Gastroesophageal sphincter (tissue), 4 donors: ENCODE measurements at regions not wholly inside any gene's neighbourhood (a gene's known extent, or its start where the extent isn't known, plus 50 kb on each side); places are given as distances from the start of the nearest gene placed in this dataset.

Experiments
- ATAC-seq: fragments of 150-250 bp; one replicate; pipeline ENCODE4 v1.9.1; 2016; ENCODE audit warnings: mild to moderate bottlenecking, moderate library complexity
- H3K27ac ChIP-seq, 4 donors: fragments of 200-600 bp; sonication (generic) in 3 of 4; 1 replicate in 3 of 4; 2 replicates in 1 of 4; pipeline ENCODE4 v1.5.1; 2016 to 2019
- H3K27me3 ChIP-seq: fragments of 200-600 bp; sonication (generic); one replicate; pipeline ENCODE4 v1.5.1; 2019
- H3K36me3 ChIP-seq, 2 donors: fragments of 200-600 bp; sonication (generic); one replicate each; pipeline ENCODE4 v1.5.1; 2019; ENCODE audit warnings: control low read depth in 1 of 2
- H3K4me1 ChIP-seq, 3 donors: fragments of 200-600 bp; sonication (generic); 1 replicate in 2 of 3; 2 replicates in 1 of 3; pipeline ENCODE4 v1.5.1; 2016 to 2019; ENCODE audit warnings: control low read depth in 2 of 3
- H3K4me3 ChIP-seq, 2 donors: fragments of 200-600 bp; sonication (generic); one replicate each; pipeline ENCODE4 v1.5.1; 2019; ENCODE audit warnings: mild to moderate bottlenecking in 1 of 2, moderate library complexity in 1 of 2
- H3K9me3 ChIP-seq, 3 donors: fragments of 200-600 bp; sonication (generic); one replicate each; pipeline ENCODE4 v1.5.1; 2017 to 2019; ENCODE audit warnings: control low read depth in 2 of 3
- EP300 ChIP-seq: sonication (generic); formaldehyde crosslinking; IDR thresholded peaks from one replicate; pipeline ENCODE4 v1.6.1; 2017; ENCODE audit warnings: antibody characterized with exemption, mild to moderate bottlenecking
- POLR2A ChIP-seq, 2 donors: fragments of 450-650 bp; IDR thresholded peaks; one replicate each; pipeline ENCODE4 v1.6.1; 2017; ENCODE audit warnings: antibody characterized with exemption in 2 of 2, mild to moderate bottlenecking in 2 of 2, moderate library complexity in 1 of 2
- POLR2AphosphoS5 ChIP-seq: sonication (generic); formaldehyde crosslinking; IDR thresholded peaks from one replicate; pipeline ENCODE4 v1.6.1; 2017; ENCODE audit warnings: antibody characterized with exemption
- WGBS, 2 donors: methylation state at CpG; one replicate each; pipeline ENCODE4 v1.1.5; 2018; ENCODE audit warnings: low coverage in 1 of 2; 5-methylcytosine and 5-hydroxymethylcytosine counted together
- TF ChIP-seq, protein P1 (sequence below), 4 experiments: fragments of 200-600 bp in 2 of 4; fragments of 450-650 bp in 2 of 4; sonication (generic) in 1 of 4; IDR thresholded peaks; one replicate each; pipeline ENCODE4 v1.5.1; 2017 to 2019; ENCODE audit warnings: antibody characterized with exemption in 4 of 4, mild to moderate bottlenecking in 2 of 4, moderate library complexity in 2 of 4

DNA sequence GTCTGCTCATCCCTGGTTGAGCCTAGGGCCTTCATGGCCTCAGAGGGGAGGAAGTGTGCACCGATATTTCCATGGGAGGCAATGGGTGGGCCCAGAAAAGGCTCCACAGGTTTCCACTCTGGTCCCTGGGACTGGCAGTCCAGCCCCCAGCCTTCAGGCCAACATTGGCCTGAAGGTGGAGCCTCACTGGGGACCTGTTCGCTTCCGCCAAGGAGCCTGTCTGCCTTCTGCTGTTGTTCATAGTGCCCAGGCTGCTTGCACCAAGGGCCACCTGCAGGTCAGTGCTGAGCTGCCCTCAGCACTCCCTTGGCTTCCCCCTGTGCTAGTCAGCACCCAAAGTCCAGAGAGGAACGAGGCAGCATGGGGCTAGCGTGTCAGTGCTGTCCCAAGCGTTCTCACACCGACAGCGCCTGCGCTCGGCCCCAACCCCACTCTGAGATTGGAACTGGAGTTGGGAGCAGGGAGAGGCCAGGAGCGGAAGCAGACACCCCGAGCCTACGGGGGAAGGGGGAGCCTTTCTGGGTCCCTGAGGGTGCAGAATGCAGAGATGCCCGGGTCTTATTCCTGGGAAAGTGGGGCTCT is 720.7 kb downstream of the PCDH18 start:
- H3K4me3 ChIP-seq: no peak overlapping the region
- no peaks in the 10 kb centered on the region for H3K36me3 ChIP-seq
- no peaks in the 10 kb centered on the region for H3K4me1 ChIP-seq
- H3K9me3 ChIP-seq: peaks cover 0 to 4% (median 0%) of the 10 kb centered on the region in 3 donors
- TF ChIP-seq, protein P1, sequence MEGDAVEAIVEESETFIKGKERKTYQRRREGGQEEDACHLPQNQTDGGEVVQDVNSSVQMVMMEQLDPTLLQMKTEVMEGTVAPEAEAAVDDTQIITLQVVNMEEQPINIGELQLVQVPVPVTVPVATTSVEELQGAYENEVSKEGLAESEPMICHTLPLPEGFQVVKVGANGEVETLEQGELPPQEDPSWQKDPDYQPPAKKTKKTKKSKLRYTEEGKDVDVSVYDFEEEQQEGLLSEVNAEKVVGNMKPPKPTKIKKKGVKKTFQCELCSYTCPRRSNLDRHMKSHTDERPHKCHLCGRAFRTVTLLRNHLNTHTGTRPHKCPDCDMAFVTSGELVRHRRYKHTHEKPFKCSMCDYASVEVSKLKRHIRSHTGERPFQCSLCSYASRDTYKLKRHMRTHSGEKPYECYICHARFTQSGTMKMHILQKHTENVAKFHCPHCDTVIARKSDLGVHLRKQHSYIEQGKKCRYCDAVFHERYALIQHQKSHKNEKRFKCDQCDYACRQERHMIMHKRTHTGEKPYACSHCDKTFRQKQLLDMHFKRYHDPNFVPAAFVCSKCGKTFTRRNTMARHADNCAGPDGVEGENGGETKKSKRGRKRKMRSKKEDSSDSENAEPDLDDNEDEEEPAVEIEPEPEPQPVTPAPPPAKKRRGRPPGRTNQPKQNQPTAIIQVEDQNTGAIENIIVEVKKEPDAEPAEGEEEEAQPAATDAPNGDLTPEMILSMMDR (IDR thresholded peaks at IDR 0.05): no peak
- TF ChIP-seq POLR2A (IDR thresholded peaks at IDR 0.05) (no peak), EP300 (no peak), POLR2AphosphoS5 (no peak)
- no peaks in the 10 kb centered on the region for H3K27me3 ChIP-seq
- no peak for ATAC-seq
- H3K27ac ChIP-seq: no peak overlapping the region
- 95% methylated on average over 8 of the region's 14 CpGs; no CpG with 5 or more reads in 1 of the 2 donors for WGBS, 2 donors

DNA sequence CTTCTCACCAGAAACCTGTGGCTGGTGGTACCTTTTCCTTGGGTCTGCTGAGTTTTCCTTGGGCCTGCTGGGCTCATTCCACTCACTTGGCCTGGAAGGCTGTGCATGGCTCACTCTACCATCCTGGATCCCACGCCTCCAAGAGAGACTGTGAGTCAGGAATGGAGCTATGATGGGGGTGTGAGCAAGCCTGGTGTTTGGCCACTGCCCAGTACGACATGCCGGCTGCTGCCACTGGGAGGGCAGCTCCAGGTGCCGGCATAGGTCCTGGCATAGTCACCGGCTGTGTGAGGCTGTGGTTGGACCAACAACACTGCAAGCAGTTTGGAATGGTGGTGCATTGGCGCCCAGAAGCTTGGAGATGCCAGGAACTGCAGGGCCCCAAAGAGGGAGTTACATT is 721.7 kb downstream of the PCDH18 start:
- TF ChIP-seq, protein P1 (IDR thresholded peaks at IDR 0.05): no peak
- TF ChIP-seq POLR2AphosphoS5: no peak
- H3K9me3 ChIP-seq: peaks cover 0 to 4% (median 0%) of the 10 kb centered on the region in 3 donors
- no peak overlapping the region for H3K27ac ChIP-seq
- no peak for ATAC-seq
- H3K4me1 ChIP-seq: no peaks in the 10 kb centered on the region
- 83% methylated on average over 1 of the region's 6 CpGs; no CpG with 5 or more reads in 1 of the 2 donors for WGBS, 2 donors
- no peak overlapping the region for H3K4me3 ChIP-seq
- H3K36me3 ChIP-seq: no peaks in the 10 kb centered on the region
- H3K27me3 ChIP-seq: no peaks in the 10 kb centered on the region

DNA sequence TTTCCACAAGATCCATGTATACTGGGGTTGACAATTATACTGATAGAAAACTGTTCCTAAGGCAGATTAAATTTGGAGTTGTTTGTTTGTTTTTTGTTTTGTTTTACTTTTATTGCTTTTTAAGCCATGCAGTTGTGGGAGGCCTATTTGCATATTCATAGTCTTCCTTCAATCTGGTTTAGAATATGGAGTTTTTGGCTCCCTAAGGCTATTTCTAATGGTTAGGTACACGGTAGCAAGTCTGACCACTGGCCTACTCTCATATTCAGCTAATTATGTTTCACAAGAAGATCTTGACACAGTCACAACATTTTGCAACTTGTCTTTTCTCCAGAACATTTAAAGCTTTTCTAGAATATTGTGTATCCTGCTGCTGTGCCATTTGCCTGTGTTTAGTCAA is 725.5 kb downstream of the PCDH18 start:
- WGBS, 2 donors: 86 to 93% methylated on average over 1 of the region's 1 CpG
- Histone ChIP-seq H3K9me3 (no peaks in the 10 kb centered on the region), H3K4me3 (no peak overlapping the region), H3K27me3 (no peaks in the 10 kb centered on the region), H3K4me1 (no peaks in the 10 kb centered on the region), H3K36me3 (no peaks in the 10 kb centered on the region), H3K27ac (no peak overlapping the region)
- no peak for ATAC-seq
- no peak for TF ChIP-seq POLR2AphosphoS5

DNA sequence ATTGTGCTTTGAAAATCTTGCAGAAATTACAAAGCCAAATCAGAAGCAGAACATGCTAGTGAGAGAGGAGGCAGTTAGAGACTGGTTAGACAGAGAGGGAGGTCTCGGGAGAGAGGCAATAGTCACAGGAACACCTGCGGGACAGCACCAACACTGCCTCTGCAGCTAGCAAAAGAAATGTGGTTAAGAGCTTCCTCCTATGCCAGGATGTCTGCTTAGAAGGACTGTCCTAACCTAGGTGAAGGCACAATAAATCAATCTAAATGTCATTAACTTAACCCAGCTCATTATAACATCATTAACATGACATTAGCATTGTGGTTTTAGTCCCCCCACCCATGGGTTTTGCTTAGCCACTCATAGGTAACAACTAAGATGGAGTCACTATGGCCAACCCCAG is 726.7 kb downstream of the PCDH18 start:
- TF ChIP-seq POLR2A (IDR thresholded peaks at IDR 0.05): no peak
- TF ChIP-seq POLR2AphosphoS5: no peak
- TF ChIP-seq EP300: no peak
- TF ChIP-seq, protein P1 (IDR thresholded peaks at IDR 0.05): no peak
- 97 to 100% methylated on average over 1 to 2 of the region's 2 CpGs for WGBS, 2 donors
- H3K9me3 ChIP-seq: no peaks in the 10 kb centered on the region
- ATAC-seq: no peak
- H3K27ac ChIP-seq: no peak overlapping the region
- H3K27me3 ChIP-seq: no peaks in the 10 kb centered on the region
- no peaks in the 10 kb centered on the region for H3K4me1 ChIP-seq
- H3K4me3 ChIP-seq: no peak overlapping the region
- H3K36me3 ChIP-seq: no peaks in the 10 kb centered on the region

DNA sequence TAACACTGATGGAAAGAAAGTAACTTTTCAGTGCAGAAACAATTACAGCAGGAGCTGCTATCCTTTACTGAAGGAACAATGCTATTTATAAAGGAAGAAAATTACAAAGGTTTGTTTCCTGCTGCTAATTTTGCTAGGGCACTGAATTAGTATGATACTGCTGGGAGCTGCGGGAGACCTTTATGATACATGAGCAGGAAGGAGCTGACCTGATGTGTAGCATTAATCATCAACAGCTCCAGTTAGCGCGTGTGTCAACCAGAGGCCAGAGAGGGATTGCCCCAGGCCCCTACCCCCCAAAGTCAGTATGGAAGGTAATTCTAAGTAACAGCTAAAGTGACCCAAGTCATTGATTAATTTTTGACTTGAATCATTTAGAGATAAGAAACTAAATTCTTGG is 728.9 kb downstream of the PCDH18 start:
- WGBS, 2 donors: 54 to 62% methylated on average over 3 of the region's 3 CpGs
- H3K9me3 ChIP-seq: no peaks in the 10 kb centered on the region
- no peaks in the 10 kb centered on the region for H3K36me3 ChIP-seq
- H3K4me1 ChIP-seq: no peaks in the 10 kb centered on the region
- H3K4me3 ChIP-seq: no peak overlapping the region
- no peak overlapping the region for H3K27ac ChIP-seq
- no peaks in the 10 kb centered on the region for H3K27me3 ChIP-seq
- TF ChIP-seq EP300 (no peak), POLR2AphosphoS5 (no peak), POLR2A (IDR thresholded peaks at IDR 0.05) (no peak)
- TF ChIP-seq, protein P1 (IDR thresholded peaks at IDR 0.05): no peak
- no peak for ATAC-seq
